ENCODE measurements at regions not wholly inside any gene's neighbourhood (a gene's known extent, or its start where the extent isn't known, plus 50 kb on each side); places are given as distances from the start of the nearest gene placed in this dataset.
A peak's percentile ranks its signal among the peaks of the same experiment; 100 is the strongest.

GRCh38 chr1:240000634-240001033 lies 91.0 kb upstream of the FMN2 start:
- no peak overlapping the region for H3K27ac Mint-ChIP-seq
- H3K4me1 Mint-ChIP-seq (ENCODE audit: low read depth): peaks cover 5% of the 10 kb centered on the region
- no peak for DNase-seq (ENCODE audit: low spot score, unreplicated experiment)
- H3K36me3 Mint-ChIP-seq (ENCODE audit: insufficient read depth): no peaks in the 10 kb centered on the region
- H3K4me3 Mint-ChIP-seq (ENCODE audit: low read depth): no peak overlapping the region
- peaks cover 84% of the 10 kb centered on the region for H3K27me3 Mint-ChIP-seq
- TF ChIP-seq, protein P1, sequence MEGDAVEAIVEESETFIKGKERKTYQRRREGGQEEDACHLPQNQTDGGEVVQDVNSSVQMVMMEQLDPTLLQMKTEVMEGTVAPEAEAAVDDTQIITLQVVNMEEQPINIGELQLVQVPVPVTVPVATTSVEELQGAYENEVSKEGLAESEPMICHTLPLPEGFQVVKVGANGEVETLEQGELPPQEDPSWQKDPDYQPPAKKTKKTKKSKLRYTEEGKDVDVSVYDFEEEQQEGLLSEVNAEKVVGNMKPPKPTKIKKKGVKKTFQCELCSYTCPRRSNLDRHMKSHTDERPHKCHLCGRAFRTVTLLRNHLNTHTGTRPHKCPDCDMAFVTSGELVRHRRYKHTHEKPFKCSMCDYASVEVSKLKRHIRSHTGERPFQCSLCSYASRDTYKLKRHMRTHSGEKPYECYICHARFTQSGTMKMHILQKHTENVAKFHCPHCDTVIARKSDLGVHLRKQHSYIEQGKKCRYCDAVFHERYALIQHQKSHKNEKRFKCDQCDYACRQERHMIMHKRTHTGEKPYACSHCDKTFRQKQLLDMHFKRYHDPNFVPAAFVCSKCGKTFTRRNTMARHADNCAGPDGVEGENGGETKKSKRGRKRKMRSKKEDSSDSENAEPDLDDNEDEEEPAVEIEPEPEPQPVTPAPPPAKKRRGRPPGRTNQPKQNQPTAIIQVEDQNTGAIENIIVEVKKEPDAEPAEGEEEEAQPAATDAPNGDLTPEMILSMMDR (IDR thresholded peaks at IDR 0.05; ENCODE audit: unreplicated experiment): no peak
- H3K9me3 Mint-ChIP-seq (ENCODE audit: low read depth): no peaks in the 10 kb centered on the region

DNA sequence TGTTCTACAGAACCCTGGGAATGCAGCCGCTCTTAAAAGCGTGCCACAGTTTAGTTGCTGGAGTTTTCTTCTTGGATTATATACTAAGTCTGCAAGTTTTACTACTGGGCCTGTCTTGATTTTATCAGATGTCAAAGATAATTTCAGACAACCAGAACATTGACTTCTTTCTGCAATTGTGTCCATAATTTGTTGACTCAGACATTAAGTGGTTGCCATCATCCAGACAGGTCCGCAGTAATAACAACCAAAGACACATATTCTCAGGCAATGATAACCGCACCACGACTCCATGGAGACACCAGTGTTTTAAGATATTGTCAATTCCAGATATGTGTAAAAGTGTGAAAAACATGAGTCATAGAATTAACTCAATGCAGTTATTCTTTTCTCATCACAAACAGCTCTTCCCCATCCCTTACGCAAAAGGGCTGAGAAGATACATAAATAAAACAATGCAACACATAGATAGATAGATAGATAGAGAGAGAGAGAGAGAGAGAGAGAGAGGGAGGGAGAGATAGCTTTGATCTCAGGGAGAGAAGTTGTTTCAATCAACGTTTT lies 90.4 kb upstream of the FMN2 start:
- H3K9me3 Mint-ChIP-seq (ENCODE audit: low read depth): no peaks in the 10 kb centered on the region
- DNase-seq (ENCODE audit: low spot score, unreplicated experiment): no peak
- no peaks in the 10 kb centered on the region for H3K36me3 Mint-ChIP-seq (ENCODE audit: insufficient read depth)
- peaks cover 5% of the 10 kb centered on the region for H3K4me1 Mint-ChIP-seq (ENCODE audit: low read depth)
- H3K27ac Mint-ChIP-seq: no peak overlapping the region
- TF ChIP-seq, protein P1 (IDR thresholded peaks at IDR 0.05; ENCODE audit: unreplicated experiment): no peak
- H3K4me3 Mint-ChIP-seq (ENCODE audit: low read depth): no peak overlapping the region
- H3K27me3 Mint-ChIP-seq: peaks cover 84% of the 10 kb centered on the region

GRCh38 chr1:240004086-240004749 lies 87.5 kb upstream of the FMN2 start:
- H3K36me3 Mint-ChIP-seq (ENCODE audit: insufficient read depth): no peaks in the 10 kb centered on the region

DNA sequence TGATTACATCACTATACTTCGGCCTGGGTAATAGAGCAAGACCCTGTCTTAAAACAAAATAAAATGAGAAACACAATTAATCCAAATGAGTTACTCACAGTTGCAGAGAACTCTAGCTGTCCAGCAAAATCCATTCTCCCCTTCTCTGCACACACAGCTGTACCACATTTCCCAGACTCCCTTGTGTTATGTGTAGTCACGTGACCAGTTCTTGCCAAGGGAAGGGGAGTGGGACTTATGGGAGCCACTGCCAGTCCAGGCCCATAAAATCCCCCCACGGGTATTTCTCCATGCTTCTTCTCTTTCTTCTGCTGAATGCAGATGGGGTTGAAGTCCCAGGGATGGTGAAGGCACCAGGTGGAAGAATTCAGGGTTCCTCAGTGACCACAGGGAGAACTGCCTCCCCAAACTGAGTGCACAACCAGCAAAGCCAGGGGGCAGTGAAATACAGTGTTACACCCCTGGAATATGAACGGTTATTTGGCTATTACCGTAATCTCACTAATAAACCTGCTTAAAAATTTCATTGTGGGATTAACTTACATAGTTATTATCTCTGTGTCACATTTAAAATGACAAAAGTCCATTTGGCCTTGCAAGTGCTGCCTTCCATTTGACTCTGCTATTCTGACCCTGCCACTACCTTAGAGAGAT lies 85.6 kb upstream of the FMN2 start:
- H3K9me3 Mint-ChIP-seq (ENCODE audit: low read depth): peaks cover 3% of the 10 kb centered on the region
- no peak overlapping the region for H3K4me3 Mint-ChIP-seq (ENCODE audit: low read depth)
- no peaks in the 10 kb centered on the region for H3K36me3 Mint-ChIP-seq (ENCODE audit: insufficient read depth)
- no peak for DNase-seq (ENCODE audit: low spot score, unreplicated experiment)
- TF ChIP-seq, protein P1 (IDR thresholded peaks at IDR 0.05; ENCODE audit: unreplicated experiment): no peak
- no peaks in the 10 kb centered on the region for H3K4me1 Mint-ChIP-seq (ENCODE audit: low read depth)
- H3K27ac Mint-ChIP-seq: no peak overlapping the region
- peaks cover 89% of the 10 kb centered on the region for H3K27me3 Mint-ChIP-seq

More at GRCh38 chr1:240004086-240004749, 87.5 kb upstream of the FMN2 start:
- TF ChIP-seq, protein P1 (IDR thresholded peaks at IDR 0.05; ENCODE audit: unreplicated experiment): peak; percentile 77
- DNase-seq (ENCODE audit: low spot score, unreplicated experiment): no peak
- Mint-ChIP-seq H3K9me3 (ENCODE audit: low read depth) (no peaks in the 10 kb centered on the region), H3K27me3 (peaks cover 87% of the 10 kb centered on the region), H3K4me3 (ENCODE audit: low read depth) (no peak overlapping the region), H3K27ac (no peak overlapping the region), H3K4me1 (ENCODE audit: low read depth) (peaks cover 2% of the 10 kb centered on the region)

GRCh38 chr1:240008298-240008697 lies 83.4 kb upstream of the FMN2 start:
- Mint-ChIP-seq H3K27ac (no peak overlapping the region), H3K9me3 (ENCODE audit: low read depth) (peaks cover 3% of the 10 kb centered on the region), H3K4me3 (ENCODE audit: low read depth) (no peak overlapping the region), H3K4me1 (ENCODE audit: low read depth) (no peaks in the 10 kb centered on the region), H3K27me3 (peaks cover 82% of the 10 kb centered on the region), H3K36me3 (ENCODE audit: insufficient read depth) (no peaks in the 10 kb centered on the region)
- DNase-seq (ENCODE audit: low spot score, unreplicated experiment): no peak
- TF ChIP-seq, protein P1 (IDR thresholded peaks at IDR 0.05; ENCODE audit: unreplicated experiment): no peak
